Esophagus squamous epithelium (tissue), 4 donors: ENCODE measurements at regions not wholly inside any gene's neighbourhood (a gene's known extent, or its start where the extent isn't known, plus 50 kb on each side); places are given as distances from the start of the nearest gene placed in this dataset.
"Not testable (repeated sequence)": the region's sequence is repeated elsewhere in the genome, so short reads cannot be mapped to it uniquely, and the experiment has no call there.

Experiments
- POLR2A ChIP-seq, 4 donors: fragments of 450-650 bp; IDR thresholded peaks; one replicate each; pipeline ENCODE4 v1.6.1; 2017; ENCODE audit warnings: antibody characterized with exemption in 4 of 4, mild to moderate bottlenecking in 4 of 4, moderate library complexity in 3 of 4
- TF ChIP-seq, protein P1 (sequence below), 6 experiments: fragments of 450-650 bp in 4 of 6; fragments of 200-600 bp in 2 of 6; sonication (generic) in 2 of 6; IDR thresholded peaks; one replicate each; pipeline ENCODE4 v1.5.1; 2016 to 2019; ENCODE audit warnings: antibody characterized with exemption in 6 of 6, mild to moderate bottlenecking in 4 of 6, moderate library complexity in 4 of 6

DNA sequence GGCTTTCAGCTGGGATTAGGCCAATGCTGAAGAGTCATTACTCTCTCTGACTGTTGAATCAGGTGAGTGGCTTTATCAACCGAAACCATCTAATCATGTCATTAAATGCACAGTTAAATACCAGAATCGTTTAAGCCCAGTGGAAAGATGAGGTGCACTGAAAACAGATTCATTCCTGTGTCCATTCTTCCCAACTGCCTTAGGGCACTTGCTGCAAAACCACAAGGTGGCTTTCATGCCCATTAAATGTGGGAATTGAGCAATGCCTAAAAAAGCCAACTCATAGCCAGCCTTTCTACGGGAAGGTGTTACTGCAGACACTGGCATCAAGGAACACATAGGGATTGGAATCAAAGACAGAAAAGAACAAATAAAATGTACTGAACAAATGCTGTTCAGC is 246.3 kb upstream of the NBPF12 start:
- TF ChIP-seq POLR2A (IDR thresholded peaks at IDR 0.05), result not testable (repeated sequence)
- TF ChIP-seq, protein P1, sequence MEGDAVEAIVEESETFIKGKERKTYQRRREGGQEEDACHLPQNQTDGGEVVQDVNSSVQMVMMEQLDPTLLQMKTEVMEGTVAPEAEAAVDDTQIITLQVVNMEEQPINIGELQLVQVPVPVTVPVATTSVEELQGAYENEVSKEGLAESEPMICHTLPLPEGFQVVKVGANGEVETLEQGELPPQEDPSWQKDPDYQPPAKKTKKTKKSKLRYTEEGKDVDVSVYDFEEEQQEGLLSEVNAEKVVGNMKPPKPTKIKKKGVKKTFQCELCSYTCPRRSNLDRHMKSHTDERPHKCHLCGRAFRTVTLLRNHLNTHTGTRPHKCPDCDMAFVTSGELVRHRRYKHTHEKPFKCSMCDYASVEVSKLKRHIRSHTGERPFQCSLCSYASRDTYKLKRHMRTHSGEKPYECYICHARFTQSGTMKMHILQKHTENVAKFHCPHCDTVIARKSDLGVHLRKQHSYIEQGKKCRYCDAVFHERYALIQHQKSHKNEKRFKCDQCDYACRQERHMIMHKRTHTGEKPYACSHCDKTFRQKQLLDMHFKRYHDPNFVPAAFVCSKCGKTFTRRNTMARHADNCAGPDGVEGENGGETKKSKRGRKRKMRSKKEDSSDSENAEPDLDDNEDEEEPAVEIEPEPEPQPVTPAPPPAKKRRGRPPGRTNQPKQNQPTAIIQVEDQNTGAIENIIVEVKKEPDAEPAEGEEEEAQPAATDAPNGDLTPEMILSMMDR (IDR thresholded peaks at IDR 0.05), result not testable (repeated sequence)
